ENCODE measurements at regions not wholly inside any gene's neighbourhood (a gene's known extent, or its start where the extent isn't known, plus 50 kb on each side); places are given as distances from the start of the nearest gene placed in this dataset.

DNA sequence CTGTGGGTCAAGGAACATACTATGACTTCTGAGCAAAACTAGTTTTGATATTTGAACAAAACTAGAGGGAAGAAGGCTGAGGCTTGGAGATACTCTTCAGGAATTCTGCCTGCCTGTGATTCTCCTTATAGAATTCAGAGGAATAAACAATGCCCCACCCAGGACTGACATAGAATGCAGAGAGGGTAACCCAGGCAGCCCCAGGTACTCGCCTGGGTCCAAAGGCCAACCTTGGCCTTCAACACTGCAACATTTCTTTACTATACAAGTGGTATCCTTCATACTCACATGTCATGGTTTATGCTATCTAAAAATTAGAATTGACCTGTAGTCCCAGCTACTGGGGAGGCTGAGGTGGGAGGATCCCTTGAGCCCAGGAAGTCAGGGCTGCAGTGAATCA, 217.0 kb upstream of the FOXN3 start:
- TF ChIP-seq, protein P1, sequence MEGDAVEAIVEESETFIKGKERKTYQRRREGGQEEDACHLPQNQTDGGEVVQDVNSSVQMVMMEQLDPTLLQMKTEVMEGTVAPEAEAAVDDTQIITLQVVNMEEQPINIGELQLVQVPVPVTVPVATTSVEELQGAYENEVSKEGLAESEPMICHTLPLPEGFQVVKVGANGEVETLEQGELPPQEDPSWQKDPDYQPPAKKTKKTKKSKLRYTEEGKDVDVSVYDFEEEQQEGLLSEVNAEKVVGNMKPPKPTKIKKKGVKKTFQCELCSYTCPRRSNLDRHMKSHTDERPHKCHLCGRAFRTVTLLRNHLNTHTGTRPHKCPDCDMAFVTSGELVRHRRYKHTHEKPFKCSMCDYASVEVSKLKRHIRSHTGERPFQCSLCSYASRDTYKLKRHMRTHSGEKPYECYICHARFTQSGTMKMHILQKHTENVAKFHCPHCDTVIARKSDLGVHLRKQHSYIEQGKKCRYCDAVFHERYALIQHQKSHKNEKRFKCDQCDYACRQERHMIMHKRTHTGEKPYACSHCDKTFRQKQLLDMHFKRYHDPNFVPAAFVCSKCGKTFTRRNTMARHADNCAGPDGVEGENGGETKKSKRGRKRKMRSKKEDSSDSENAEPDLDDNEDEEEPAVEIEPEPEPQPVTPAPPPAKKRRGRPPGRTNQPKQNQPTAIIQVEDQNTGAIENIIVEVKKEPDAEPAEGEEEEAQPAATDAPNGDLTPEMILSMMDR (IDR thresholded peaks at IDR 0.05): no peak
- TF ChIP-seq POLR2AphosphoS5 (IDR thresholded peaks at IDR 0.05; ENCODE audit: insufficient read depth in 1 of 2, low read depth in 1 of 2) (no peak), POLR2A (IDR thresholded peaks at IDR 0.05) (no peak)

Data from vagina (tissue), 2 donors.